OCI-LY1 (cell line): ENCODE measurements at regions not wholly inside any gene's neighbourhood (a gene's known extent, or its start where the extent isn't known, plus 50 kb on each side); places are given as distances from the start of the nearest gene placed in this dataset.
A peak's percentile ranks its signal among the peaks of the same experiment; 100 is the strongest.

Source experiments
- H2AFZ ChIP-seq: fragments of 200-600 bp; sonication (generic), shearing (Covaris generic); 2 replicates; pipeline ENCODE4 v1.6.0; 2014; ENCODE audit warnings: antibody characterized with exemption, mild to moderate bottlenecking, low read length
- H3F3A ChIP-seq: fragments of 200-600 bp; sonication (generic), shearing (Covaris generic); 2 replicates; pipeline ENCODE4 v1.6.0; 2014; ENCODE audit warnings: mild to moderate bottlenecking, antibody characterized with exemption, low read length, moderate library complexity; ENCODE audit not compliant: insufficient read depth
- H3K27ac ChIP-seq: fragments of 200-600 bp; sonication (generic); 2 replicates; pipeline ENCODE4 v1.5.1; 2014; ENCODE audit warnings: low read length, mixed run types, mild to moderate bottlenecking, low read depth; ENCODE audit not compliant: poor library complexity, severe bottlenecking
- H3K27me3 ChIP-seq: fragments of 200-600 bp; sonication (generic); 2 replicates; pipeline ENCODE4 v1.6.0; 2014; ENCODE audit warnings: antibody characterized with exemption, mild to moderate bottlenecking, low read length, moderate library complexity; ENCODE audit not compliant: insufficient read depth
- H3K36me3 ChIP-seq: fragments of 200-600 bp; sonication (generic); 2 replicates; pipeline ENCODE4 v1.6.1; 2014; ENCODE audit warnings: mild to moderate bottlenecking, antibody characterized with exemption, low read length, moderate library complexity, mixed read lengths; ENCODE audit not compliant: insufficient read depth
- H3K4me1 ChIP-seq: fragments of 200-600 bp; sonication (generic); 2 replicates; pipeline ENCODE4 v1.5.1; 2014; ENCODE audit warnings: mild to moderate bottlenecking, low read length, moderate library complexity; ENCODE audit not compliant: insufficient read depth, severe bottlenecking
- H3K4me2 ChIP-seq: fragments of 200-600 bp; sonication (generic), shearing (Covaris generic); 2 replicates; pipeline ENCODE4 v1.6.1; 2014; ENCODE audit warnings: low read length
- H3K4me3 ChIP-seq: fragments of 200-600 bp; sonication (generic); 2 replicates; pipeline ENCODE4 v1.5.1; 2014; ENCODE audit warnings: low read length, low read depth, mild to moderate bottlenecking, mixed read lengths; ENCODE audit not compliant: poor library complexity, severe bottlenecking
- H3K79me2 ChIP-seq: fragments of 200-600 bp; shearing (Covaris generic); 2 replicates; pipeline ENCODE4 v1.6.1; 2016; ENCODE audit warnings: mixed run types, low read length, mixed read lengths; ENCODE audit not compliant: insufficient read depth
- H3K9ac ChIP-seq: fragments of 200-600 bp; sonication (generic), shearing (Covaris generic); 2 replicates; pipeline ENCODE4 v1.6.1; 2014; ENCODE audit warnings: mild to moderate bottlenecking, low read length, mixed read lengths
- H3K9me2 ChIP-seq: fragments of 200-600 bp; sonication (generic), shearing (Covaris generic); 2 replicates; pipeline ENCODE4 v1.6.1; 2014; ENCODE audit warnings: low read depth, mild to moderate bottlenecking, low read length, mixed read lengths
- H3K9me3 ChIP-seq: fragments of 200-600 bp; shearing (Covaris generic); 2 replicates; pipeline ENCODE4 v1.6.1; 2014; ENCODE audit warnings: low read length, mixed read lengths
- H4K20me1 ChIP-seq: fragments of 200-600 bp; sonication (generic), shearing (Covaris generic); 2 replicates; pipeline ENCODE4 v1.6.0; 2016; ENCODE audit warnings: mild to moderate bottlenecking, low read length; ENCODE audit not compliant: insufficient read depth
- CTCF ChIP-seq: fragments of 200-600 bp; sonication (generic), shearing (Covaris generic); IDR thresholded peaks from 2 replicates; pipeline ENCODE4 v1.5.1; 2017; ENCODE audit warnings: mild to moderate bottlenecking, antibody characterized with exemption, low read length, moderate library complexity, mixed read lengths
- EZH2 ChIP-seq: fragments of 200-600 bp; sonication (generic), shearing (Covaris generic); IDR thresholded peaks from 2 replicates; pipeline ENCODE4 v1.8.0; 2017; ENCODE audit warnings: borderline replicate concordance, mixed run types, mild to moderate bottlenecking, antibody characterized with exemption, low read length, moderate library complexity, mixed read lengths

- H3K27ac ChIP-seq, result no peak overlapping the region
- TF ChIP-seq EZH2 (no peak), CTCF (no peak)
These were observed 143.1 kb downstream of the ELAPOR2 start for GRCh38 chr7:86916277-86916825.

GRCh38 chr7:86914551-86914950 lies 144.9 kb downstream of the ELAPOR2 start:
- no peak for TF ChIP-seq EZH2
- TF ChIP-seq CTCF, result peak; percentile 75
- Histone ChIP-seq H3K27me3 (no peaks in the 10 kb centered on the region), H3K36me3 (no peaks in the 10 kb centered on the region), H3K9me3 (no peaks in the 10 kb centered on the region), H3F3A (no peaks in the 10 kb centered on the region), H3K4me3 (no peak overlapping the region), H3K79me2 (no peaks in the 10 kb centered on the region), H3K9me2 (no peaks in the 10 kb centered on the region), H3K9ac (no peak overlapping the region), H2AFZ (no peak overlapping the region), H4K20me1 (no peaks in the 10 kb centered on the region), H3K4me2 (no peak overlapping the region), H3K4me1 (no peaks in the 10 kb centered on the region), H3K27ac (no peak overlapping the region)

More at GRCh38 chr7:86916277-86916825, 143.1 kb downstream of the ELAPOR2 start:
- Histone ChIP-seq H3F3A (no peaks in the 10 kb centered on the region), H3K4me2 (no peak overlapping the region), H3K79me2 (no peaks in the 10 kb centered on the region), H2AFZ (no peak overlapping the region), H3K9me2 (no peaks in the 10 kb centered on the region), H3K4me3 (no peak overlapping the region), H3K9ac (no peak overlapping the region), H3K27me3 (no peaks in the 10 kb centered on the region), H4K20me1 (no peaks in the 10 kb centered on the region), H3K36me3 (no peaks in the 10 kb centered on the region), H3K9me3 (no peaks in the 10 kb centered on the region), H3K4me1 (no peaks in the 10 kb centered on the region)
